HG03439 (cell line): ENCODE measurements at regions not wholly inside any gene's neighbourhood (a gene's known extent, or its start where the extent isn't known, plus 50 kb on each side); places are given as distances from the start of the nearest gene placed in this dataset.
"Not testable (repeated sequence)": the region's sequence is repeated elsewhere in the genome, so short reads cannot be mapped to it uniquely, and the experiment has no call there.

Source experiments
- ATAC-seq: cut with Tn5 transposase; IDR thresholded peaks from one replicate; pipeline ENCODE4 v1.9.1; 2021; ENCODE audit warnings: mild to moderate bottlenecking, moderate library complexity; ENCODE audit not compliant: unreplicated experiment

- ATAC-seq, result not testable (repeated sequence)
Measured at GRCh38 chr2:87476223-87476872, 271.5 kb upstream of the PLGLB2 start.

GRCh38 chr2:87476936-87477335, 271.0 kb upstream of the PLGLB2 start:
- ATAC-seq, result not testable (repeated sequence)

- not testable (repeated sequence) for ATAC-seq
Measured at GRCh38 chr2:87477669-87478428, 270.0 kb upstream of the PLGLB2 start.

GRCh38 chr2:87478911-87479310, 269.0 kb upstream of the PLGLB2 start:
- not testable (repeated sequence) for ATAC-seq

- ATAC-seq, result not testable (repeated sequence)
Measured at GRCh38 chr2:87483093-87483680, 264.7 kb upstream of the PLGLB2 start.

- ATAC-seq, result not testable (repeated sequence)
Measured at GRCh38 chr2:87484363-87484762, 263.5 kb upstream of the PLGLB2 start.

GRCh38 chr2:87485455-87485854, 262.4 kb upstream of the PLGLB2 start:
- ATAC-seq, result not testable (repeated sequence)

GRCh38 chr2:87485884-87486283, 262.0 kb upstream of the PLGLB2 start:
- peak; percentile 85 for ATAC-seq

GRCh38 chr2:87486413-87486812, 261.5 kb upstream of the PLGLB2 start:
- ATAC-seq, result not testable (repeated sequence)

- not testable (repeated sequence) for ATAC-seq
Measured at GRCh38 chr2:87488021-87488420, 259.9 kb upstream of the PLGLB2 start.

GRCh38 chr2:87488991-87489390, 258.9 kb upstream of the PLGLB2 start:
- ATAC-seq, result not testable (repeated sequence)

- ATAC-seq, result not testable (repeated sequence)
Measured at GRCh38 chr2:87494846-87495245, 253.0 kb upstream of the PLGLB2 start.

- not testable (repeated sequence) for ATAC-seq
Measured at GRCh38 chr2:87495455-87495854, 252.4 kb upstream of the PLGLB2 start.

GRCh38 chr2:87496036-87497006, 251.6 kb upstream of the PLGLB2 start:
- peak; percentile 59 for ATAC-seq

- ATAC-seq, result not testable (repeated sequence)
Measured at GRCh38 chr2:87497135-87497534, 250.8 kb upstream of the PLGLB2 start.

GRCh38 chr2:87497700-87498099, 250.2 kb upstream of the PLGLB2 start:
- not testable (repeated sequence) for ATAC-seq

- ATAC-seq, result peak; percentile 63
Measured at GRCh38 chr2:87498169-87498853, 249.6 kb upstream of the PLGLB2 start.

- ATAC-seq, result not testable (repeated sequence)
Measured at GRCh38 chr2:87498854-87499238, 249.0 kb upstream of the PLGLB2 start.

GRCh38 chr2:87499860-87500259, 248.0 kb upstream of the PLGLB2 start:
- not testable (repeated sequence) for ATAC-seq

- not testable (repeated sequence) for ATAC-seq
Measured at GRCh38 chr2:87500421-87500820, 247.5 kb upstream of the PLGLB2 start.
